HUES6 (cell line): ENCODE measurements at regions not wholly inside any gene's neighbourhood (a gene's known extent, or its start where the extent isn't known, plus 50 kb on each side); places are given as distances from the start of the nearest gene placed in this dataset.

Source experiments
- H3K27ac ChIP-seq: 2 replicates; pipeline ENCODE4 v1.7.0; 2013; ENCODE audit warnings: low read depth, mild to moderate bottlenecking, low read length, inconsistent platforms
- H3K27me3 ChIP-seq: 2 replicates; pipeline ENCODE4 v1.6.1; 2013; ENCODE audit warnings: low read length; ENCODE audit not compliant: control insufficient read depth, insufficient read depth
- H3K36me3 ChIP-seq: 2 replicates; pipeline ENCODE4 v1.6.1; 2013; ENCODE audit warnings: low read length; ENCODE audit not compliant: control insufficient read depth, insufficient read depth
- H3K4me1 ChIP-seq: 2 replicates; pipeline ENCODE4 v1.6.1; 2013; ENCODE audit warnings: low read length; ENCODE audit not compliant: control insufficient read depth, insufficient read depth
- H3K4me3 ChIP-seq: 2 replicates; pipeline ENCODE4 v1.5.1; 2013; ENCODE audit warnings: low read depth, low read length
- H3K9ac ChIP-seq: one replicate; pipeline ENCODE4 v1.6.1; 2013; ENCODE audit warnings: mild to moderate bottlenecking, low read length
- H3K9me3 ChIP-seq: 2 replicates; pipeline ENCODE4 v1.6.1; 2013; ENCODE audit warnings: low read depth, low read length; ENCODE audit not compliant: control insufficient read depth, insufficient read depth

DNA sequence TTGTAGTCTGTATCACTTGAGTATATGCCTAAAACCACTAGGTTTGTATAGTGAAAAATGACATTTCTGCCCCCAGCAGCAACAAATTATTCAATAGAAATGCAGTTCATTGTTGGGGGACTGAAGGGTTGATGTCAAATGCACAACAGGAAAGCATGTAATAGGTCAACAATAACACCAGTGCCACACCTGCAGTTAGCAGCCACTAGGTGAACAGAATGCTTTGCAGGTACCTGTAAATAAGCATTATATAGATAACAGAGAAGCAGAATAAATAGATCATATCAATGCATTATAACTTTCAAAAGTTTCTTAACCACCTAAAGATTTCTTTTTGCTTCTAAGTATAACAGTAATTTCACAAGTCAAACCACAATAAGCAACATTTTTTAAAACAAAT is 435.9 kb upstream of the DMAC1 start:
- no peak overlapping the region for H3K9ac ChIP-seq
- H3K4me1 ChIP-seq: peaks cover 7% of the 10 kb centered on the region; the same call in 1 of the 2 replicates
- H3K27ac ChIP-seq: no peak overlapping the region
- H3K4me3 ChIP-seq: no peak overlapping the region
- H3K36me3 ChIP-seq: no peaks in the 10 kb centered on the region
- no peaks in the 10 kb centered on the region for H3K27me3 ChIP-seq
- no peaks in the 10 kb centered on the region for H3K9me3 ChIP-seq

GRCh38 chr9:8234316-8234715 is 434.7 kb upstream of the DMAC1 start:
- no peak overlapping the region for H3K9ac ChIP-seq
- no peaks in the 10 kb centered on the region for H3K36me3 ChIP-seq
- H3K9me3 ChIP-seq: no peaks in the 10 kb centered on the region
- no peak overlapping the region for H3K27ac ChIP-seq
- H3K27me3 ChIP-seq: no peaks in the 10 kb centered on the region
- no peak overlapping the region for H3K4me3 ChIP-seq
- H3K4me1 ChIP-seq: peaks cover 7% of the 10 kb centered on the region; the same call in 1 of the 2 replicates

- Histone ChIP-seq H3K4me3 (no peak overlapping the region), H3K27ac (no peak overlapping the region), H3K9ac (no peak overlapping the region), H3K9me3 (no peaks in the 10 kb centered on the region), H3K27me3 (no peaks in the 10 kb centered on the region), H3K4me1 (peaks cover 7% of the 10 kb centered on the region; the same call in 1 of the 2 replicates), H3K36me3 (no peaks in the 10 kb centered on the region)
Measured at GRCh38 chr9:8232726-8233125, 433.1 kb upstream of the DMAC1 start.

DNA sequence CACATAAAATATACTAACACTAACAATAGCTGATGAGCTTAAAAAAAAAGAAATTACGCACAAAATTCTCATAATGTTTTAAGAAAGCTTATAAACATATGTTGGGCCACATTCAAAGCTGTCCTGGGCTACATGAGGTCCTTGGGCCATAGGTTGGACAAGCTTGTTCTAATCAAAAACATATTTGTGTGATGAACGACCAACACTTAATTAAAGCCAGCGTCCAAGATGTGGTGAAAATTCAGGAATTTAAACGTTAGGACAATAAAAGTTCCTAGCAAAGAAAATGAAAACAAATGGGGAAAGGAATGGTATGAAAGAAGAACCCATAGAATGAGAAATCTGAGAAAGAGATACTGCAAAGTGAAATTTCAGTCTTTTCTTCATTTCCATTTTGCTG is 429.6 kb upstream of the DMAC1 start:
- H3K27me3 ChIP-seq: no peaks in the 10 kb centered on the region
- H3K27ac ChIP-seq: no peak overlapping the region
- H3K4me1 ChIP-seq: peaks cover 2% of the 10 kb centered on the region; the same call in 1 of the 2 replicates
- no peak overlapping the region for H3K9ac ChIP-seq
- no peak overlapping the region for H3K4me3 ChIP-seq
- H3K36me3 ChIP-seq: no peaks in the 10 kb centered on the region
- no peaks in the 10 kb centered on the region for H3K9me3 ChIP-seq

- Histone ChIP-seq H3K9ac (no peak overlapping the region), H3K4me3 (no peak overlapping the region), H3K27me3 (no peaks in the 10 kb centered on the region), H3K9me3 (no peaks in the 10 kb centered on the region), H3K36me3 (no peaks in the 10 kb centered on the region), H3K4me1 (no peaks in the 10 kb centered on the region), H3K27ac (no peak overlapping the region)
Measured at GRCh38 chr9:8224381-8224801, 424.8 kb upstream of the DMAC1 start.

DNA sequence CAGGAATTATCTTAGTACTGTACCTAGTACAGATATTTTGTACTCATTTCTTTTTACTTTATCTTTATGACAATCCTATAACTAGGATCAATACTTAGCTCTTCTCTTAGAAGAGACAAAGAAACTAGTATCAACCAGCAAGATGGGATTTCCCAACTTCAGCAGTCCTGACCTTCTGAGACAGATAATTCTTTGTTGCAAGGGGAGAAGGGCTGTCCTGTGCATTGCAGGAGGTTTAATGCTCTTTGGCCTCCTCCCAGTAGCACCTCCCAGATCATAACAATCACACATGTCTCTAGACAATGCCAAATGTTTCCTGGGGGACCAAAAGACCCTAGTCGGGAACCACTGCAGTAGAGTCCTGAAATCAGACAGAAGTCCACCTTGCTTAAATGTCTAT is 424.3 kb upstream of the DMAC1 start:
- H3K4me1 ChIP-seq: no peaks in the 10 kb centered on the region
- H3K36me3 ChIP-seq: no peaks in the 10 kb centered on the region
- H3K27me3 ChIP-seq: no peaks in the 10 kb centered on the region
- H3K9ac ChIP-seq: no peak overlapping the region
- no peak overlapping the region for H3K4me3 ChIP-seq
- H3K9me3 ChIP-seq: no peaks in the 10 kb centered on the region
- no peak overlapping the region for H3K27ac ChIP-seq

DNA sequence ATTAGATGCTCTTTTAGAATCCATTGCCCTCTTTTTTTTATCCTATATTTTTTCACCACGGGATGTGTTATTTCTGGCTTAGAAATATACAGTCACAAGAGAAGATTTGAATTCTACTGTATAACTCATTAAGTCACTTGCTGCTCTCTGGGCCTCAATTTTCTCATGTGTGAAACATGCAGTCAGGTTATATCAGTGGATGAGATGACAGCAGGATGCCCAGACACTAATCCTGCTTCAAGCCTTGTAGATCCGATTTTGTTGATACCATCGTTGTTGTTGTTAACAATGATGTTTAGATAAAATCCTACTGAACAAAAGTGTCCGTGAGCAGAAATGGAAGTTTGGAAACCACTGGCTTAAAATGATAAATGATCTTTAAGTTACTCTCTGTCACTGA is 421.9 kb upstream of the DMAC1 start:
- Histone ChIP-seq H3K27me3 (no peaks in the 10 kb centered on the region), H3K9ac (no peak overlapping the region), H3K27ac (no peak overlapping the region), H3K9me3 (no peaks in the 10 kb centered on the region), H3K36me3 (no peaks in the 10 kb centered on the region), H3K4me1 (no peaks in the 10 kb centered on the region), H3K4me3 (no peak overlapping the region)

DNA sequence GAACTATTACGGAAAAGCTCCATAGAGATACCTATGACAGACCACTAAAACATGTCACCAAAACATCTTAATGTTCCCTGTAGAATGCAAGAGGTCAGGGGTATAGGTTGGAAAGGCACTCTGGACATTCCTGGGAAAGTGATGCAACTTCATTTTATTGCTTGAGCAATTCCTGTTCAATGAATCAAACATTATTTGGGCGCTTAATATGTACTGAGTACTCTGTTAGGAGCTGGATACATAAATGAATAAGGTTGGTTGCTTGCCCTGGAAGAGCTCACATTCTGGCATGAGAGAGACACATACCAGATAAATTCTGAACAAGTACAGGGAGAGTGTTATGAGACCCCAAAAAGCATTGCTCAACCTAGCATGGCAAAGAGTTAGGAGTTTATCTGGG is 408.9 kb upstream of the DMAC1 start:
- no peaks in the 10 kb centered on the region for H3K36me3 ChIP-seq
- H3K4me3 ChIP-seq: no peak overlapping the region
- H3K27ac ChIP-seq: no peak overlapping the region
- no peak overlapping the region for H3K9ac ChIP-seq
- H3K9me3 ChIP-seq: no peaks in the 10 kb centered on the region
- H3K4me1 ChIP-seq: no peaks in the 10 kb centered on the region
- H3K27me3 ChIP-seq: no peaks in the 10 kb centered on the region

GRCh38 chr9:8207596-8207995 is 408.0 kb upstream of the DMAC1 start:
- no peaks in the 10 kb centered on the region for H3K27me3 ChIP-seq
- no peaks in the 10 kb centered on the region for H3K9me3 ChIP-seq
- H3K36me3 ChIP-seq: no peaks in the 10 kb centered on the region
- H3K4me1 ChIP-seq: no peaks in the 10 kb centered on the region
- no peak overlapping the region for H3K27ac ChIP-seq
- no peak overlapping the region for H3K4me3 ChIP-seq
- no peak overlapping the region for H3K9ac ChIP-seq

GRCh38 chr9:8206720-8207119 is 407.1 kb upstream of the DMAC1 start:
- H3K27me3 ChIP-seq: no peaks in the 10 kb centered on the region

GRCh38 chr9:8205576-8205975 is 406.0 kb upstream of the DMAC1 start:
- no peaks in the 10 kb centered on the region for H3K4me1 ChIP-seq
- no peak overlapping the region for H3K27ac ChIP-seq
- H3K27me3 ChIP-seq: no peaks in the 10 kb centered on the region
- H3K36me3 ChIP-seq: no peaks in the 10 kb centered on the region
- H3K4me3 ChIP-seq: no peak overlapping the region
- no peak overlapping the region for H3K9ac ChIP-seq
- no peaks in the 10 kb centered on the region for H3K9me3 ChIP-seq

More at GRCh38 chr9:8206720-8207119, 407.1 kb upstream of the DMAC1 start:
- no peaks in the 10 kb centered on the region for H3K4me1 ChIP-seq
- no peaks in the 10 kb centered on the region for H3K9me3 ChIP-seq
- no peaks in the 10 kb centered on the region for H3K36me3 ChIP-seq
- no peak overlapping the region for H3K4me3 ChIP-seq
- no peak overlapping the region for H3K9ac ChIP-seq
- H3K27ac ChIP-seq: no peak overlapping the region

GRCh38 chr9:8189881-8190280 is 390.3 kb upstream of the DMAC1 start:
- H3K27ac ChIP-seq: no peak overlapping the region
- no peaks in the 10 kb centered on the region for H3K36me3 ChIP-seq
- no peak overlapping the region for H3K4me3 ChIP-seq
- no peaks in the 10 kb centered on the region for H3K27me3 ChIP-seq
- H3K4me1 ChIP-seq: no peaks in the 10 kb centered on the region
- no peak overlapping the region for H3K9ac ChIP-seq
- H3K9me3 ChIP-seq: peaks cover 7% of the 10 kb centered on the region
